Hepatocyte (in vitro differentiated cells): ENCODE measurements at regions not wholly inside any gene's neighbourhood (a gene's known extent, or its start where the extent isn't known, plus 50 kb on each side); places are given as distances from the start of the nearest gene placed in this dataset.
A peak's percentile ranks its signal among the peaks of the same experiment; 100 is the strongest.

Experiments used
- DNase-seq: peaks from one replicate; pipeline ENCODE4 v3.0.0-alpha.2; 2016; ENCODE audit warnings: low spot score
- H2AFZ ChIP-seq: fragments of 200-600 bp; sonication (generic); 2 replicates; pipeline ENCODE4 v1.6.0; 2016; ENCODE audit warnings: antibody characterized with exemption, mild to moderate bottlenecking
- H3K27ac ChIP-seq: fragments of 200-600 bp; sonication (generic); 2 replicates; pipeline ENCODE4 v1.5.1; 2016; ENCODE audit warnings: mild to moderate bottlenecking
- H3K27me3 ChIP-seq: fragments of 200-600 bp; sonication (generic); 2 replicates; pipeline ENCODE4 v1.6.1; 2016
- H3K36me3 ChIP-seq: fragments of 200-600 bp; sonication (generic); replicated peaks from 2 replicates; pipeline ENCODE4 v1.5.1; 2016; ENCODE audit warnings: low read depth; ENCODE audit not compliant: insufficient read depth
- H3K4me1 ChIP-seq: fragments of 200-600 bp; sonication (generic); 2 replicates; pipeline ENCODE4 v1.5.1; 2016; ENCODE audit warnings: mild to moderate bottlenecking, moderate library complexity; ENCODE audit not compliant: insufficient read depth
- H3K4me2 ChIP-seq: fragments of 200-600 bp; sonication (generic); 2 replicates; pipeline ENCODE4 v1.6.0; 2016
- H3K4me3 ChIP-seq: fragments of 200-600 bp; sonication (generic); 2 replicates; pipeline ENCODE4 v1.5.1; 2016; ENCODE audit warnings: mild to moderate bottlenecking
- H3K79me2 ChIP-seq: fragments of 200-600 bp; sonication (generic); 2 replicates; pipeline ENCODE4 v1.6.0; 2017; ENCODE audit warnings: mild to moderate bottlenecking
- H3K9me2 ChIP-seq: fragments of 200-600 bp; sonication (generic); replicated peaks from 2 replicates; pipeline ENCODE4 v1.6.0; 2017; ENCODE audit warnings: mild to moderate bottlenecking; ENCODE audit not compliant: insufficient read depth
- H3K9me3 ChIP-seq: fragments of 200-600 bp; sonication (generic); 2 replicates; pipeline ENCODE4 v1.5.1; 2016; ENCODE audit warnings: low read depth, mild to moderate bottlenecking
- H4K20me1 ChIP-seq: fragments of 200-600 bp; sonication (generic); 2 replicates; pipeline ENCODE4 v1.6.0; 2016; ENCODE audit warnings: mild to moderate bottlenecking; ENCODE audit not compliant: insufficient read depth, poor library complexity, severe bottlenecking
- EZH2 ChIP-seq: fragments of 200-600 bp; sonication (generic); IDR thresholded peaks from 2 replicates; pipeline ENCODE4 v1.6.1; 2016; ENCODE audit warnings: antibody characterized with exemption, mild to moderate bottlenecking, borderline replicate concordance
- EZH2phosphoT487 ChIP-seq: fragments of 200-600 bp; sonication (generic); IDR thresholded peaks from one replicate; pipeline ENCODE4 v1.6.1; 2018; ENCODE audit warnings: antibody characterized with exemption, mild to moderate bottlenecking, low read depth, moderate library complexity; ENCODE audit not compliant: unreplicated experiment, severe bottlenecking
- WGBS: methylation state at CpG from one replicate; pipeline ENCODE4 v1.1.6; 2016; ENCODE audit warnings: low lambda C conversion rate; ENCODE audit errors: missing lambda C conversion rate; 5-methylcytosine and 5-hydroxymethylcytosine counted together
- TF ChIP-seq, protein P1 (sequence below): fragments of 200-600 bp; sonication (generic); IDR thresholded peaks from 2 replicates; pipeline ENCODE4 v1.5.1; 2016; ENCODE audit warnings: antibody characterized with exemption, mild to moderate bottlenecking; ENCODE audit not compliant: poor library complexity

DNA sequence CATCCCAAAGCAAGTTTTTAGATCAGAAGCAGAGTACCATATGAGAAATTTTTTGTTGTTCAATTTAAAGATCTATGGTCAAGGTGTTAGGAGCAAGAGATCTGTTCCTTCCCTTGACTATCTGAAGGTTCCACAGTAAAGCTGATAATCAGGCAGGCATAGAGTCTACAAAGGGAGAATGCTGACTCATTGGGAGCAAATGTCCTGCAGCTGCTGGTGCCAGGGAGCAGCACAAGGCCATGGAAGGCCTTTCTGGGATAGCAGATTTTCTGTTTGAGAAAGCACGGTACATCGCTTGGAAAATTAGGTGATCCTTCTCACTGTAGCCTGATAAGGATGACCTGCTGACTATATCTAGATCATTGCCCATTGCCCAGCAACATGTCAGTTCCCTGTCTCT, 210.1 kb upstream of the C1orf87 start:
- TF ChIP-seq EZH2phosphoT487 (no peak), EZH2 (no peak)
- TF ChIP-seq, protein P1, sequence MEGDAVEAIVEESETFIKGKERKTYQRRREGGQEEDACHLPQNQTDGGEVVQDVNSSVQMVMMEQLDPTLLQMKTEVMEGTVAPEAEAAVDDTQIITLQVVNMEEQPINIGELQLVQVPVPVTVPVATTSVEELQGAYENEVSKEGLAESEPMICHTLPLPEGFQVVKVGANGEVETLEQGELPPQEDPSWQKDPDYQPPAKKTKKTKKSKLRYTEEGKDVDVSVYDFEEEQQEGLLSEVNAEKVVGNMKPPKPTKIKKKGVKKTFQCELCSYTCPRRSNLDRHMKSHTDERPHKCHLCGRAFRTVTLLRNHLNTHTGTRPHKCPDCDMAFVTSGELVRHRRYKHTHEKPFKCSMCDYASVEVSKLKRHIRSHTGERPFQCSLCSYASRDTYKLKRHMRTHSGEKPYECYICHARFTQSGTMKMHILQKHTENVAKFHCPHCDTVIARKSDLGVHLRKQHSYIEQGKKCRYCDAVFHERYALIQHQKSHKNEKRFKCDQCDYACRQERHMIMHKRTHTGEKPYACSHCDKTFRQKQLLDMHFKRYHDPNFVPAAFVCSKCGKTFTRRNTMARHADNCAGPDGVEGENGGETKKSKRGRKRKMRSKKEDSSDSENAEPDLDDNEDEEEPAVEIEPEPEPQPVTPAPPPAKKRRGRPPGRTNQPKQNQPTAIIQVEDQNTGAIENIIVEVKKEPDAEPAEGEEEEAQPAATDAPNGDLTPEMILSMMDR: no peak
- H3K27me3 ChIP-seq: no peaks in the 10 kb centered on the region
- peaks cover 13% of the 10 kb centered on the region for H3K4me1 ChIP-seq
- no peak overlapping the region for H3K27ac ChIP-seq
- no peak overlapping the region for H3K4me3 ChIP-seq
- no peak overlapping the region for H2AFZ ChIP-seq
- no peaks in the 10 kb centered on the region for H4K20me1 ChIP-seq
- H3K9me3 ChIP-seq: no peaks in the 10 kb centered on the region
- H3K4me2 ChIP-seq: no peak overlapping the region
- DNase-seq: peak; percentile 27
- no peaks in the 10 kb centered on the region for H3K36me3 ChIP-seq
- H3K9me2 ChIP-seq: no peaks in the 10 kb centered on the region
- H3K79me2 ChIP-seq: no peaks in the 10 kb centered on the region
- WGBS: 83% methylated on average over 2 of the region's 2 CpGs

DNA sequence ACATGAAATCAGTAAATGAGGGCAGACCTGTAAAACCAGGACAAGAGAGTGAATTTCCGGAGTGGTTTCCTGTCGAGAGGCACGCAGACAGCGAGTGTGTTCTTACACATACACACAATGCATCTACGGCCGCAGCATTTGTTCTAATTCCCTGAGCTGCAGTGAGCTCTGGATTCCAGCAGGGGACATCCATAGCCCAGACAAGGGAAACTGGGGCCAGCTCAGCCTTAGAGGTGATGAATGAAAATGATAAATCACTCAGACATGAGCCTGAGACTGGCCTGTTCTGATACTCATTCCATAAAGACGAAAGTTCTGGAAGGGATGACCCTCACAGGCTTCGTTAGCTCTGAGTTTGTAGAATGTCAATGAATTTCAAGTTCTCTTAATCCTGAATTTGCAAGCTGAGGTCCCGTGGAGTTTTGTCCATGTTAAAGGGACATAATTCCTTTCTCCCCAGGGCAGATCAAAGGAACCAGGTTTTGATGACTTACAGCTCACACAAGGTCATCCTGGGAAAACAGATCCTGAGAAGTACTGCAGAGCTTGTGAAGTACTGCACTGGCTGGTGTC, 207.9 kb upstream of the C1orf87 start:
- Histone ChIP-seq H3K27ac (no peak overlapping the region), H3K27me3 (no peaks in the 10 kb centered on the region), H3K79me2 (no peaks in the 10 kb centered on the region), H3K36me3 (no peaks in the 10 kb centered on the region), H3K4me1 (peaks cover 13% of the 10 kb centered on the region), H3K9me3 (no peaks in the 10 kb centered on the region), H3K9me2 (no peaks in the 10 kb centered on the region), H4K20me1 (no peaks in the 10 kb centered on the region), H2AFZ (no peak overlapping the region), H3K4me2 (peak overlapping the region; percentile 57), H3K4me3 (no peak overlapping the region)
- TF ChIP-seq EZH2phosphoT487 (no peak), EZH2 (no peak)
- TF ChIP-seq, protein P1: peak; percentile 95
- 5% methylated on average over 9 of the region's 9 CpGs for WGBS
- DNase-seq: peak; percentile 85

DNA sequence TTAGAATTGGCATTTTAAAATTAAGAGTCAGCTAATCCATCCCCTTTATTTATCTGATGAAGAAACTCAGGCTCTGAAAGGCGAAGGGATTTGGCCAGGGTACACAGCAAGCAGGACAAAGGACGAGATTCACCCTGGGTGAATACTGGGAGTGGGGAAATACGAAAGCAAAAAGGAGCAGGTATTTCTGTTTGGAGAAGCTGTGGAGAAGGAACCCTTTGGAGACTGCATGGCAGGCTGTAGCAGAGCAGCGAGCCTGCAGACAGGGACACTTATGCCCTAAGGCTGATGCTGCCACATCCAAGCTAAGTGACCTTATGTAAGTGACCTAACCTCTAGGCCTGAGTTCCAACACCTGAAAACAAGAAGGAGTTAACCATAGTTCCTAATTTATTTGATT, 207.2 kb upstream of the C1orf87 start:
- WGBS: 72% methylated on average over 4 of the region's 4 CpGs
- H2AFZ ChIP-seq: no peak overlapping the region
- H3K4me2 ChIP-seq: peak overlapping the region; percentile 57

More for the DNA sequence above, 207.2 kb upstream of the C1orf87 start:
- H3K27me3 ChIP-seq: no peaks in the 10 kb centered on the region
- H3K9me2 ChIP-seq: no peaks in the 10 kb centered on the region
- no peaks in the 10 kb centered on the region for H3K79me2 ChIP-seq
- no peaks in the 10 kb centered on the region for H3K36me3 ChIP-seq
- H3K27ac ChIP-seq: no peak overlapping the region
- TF ChIP-seq EZH2 (no peak), EZH2phosphoT487 (no peak)
- TF ChIP-seq, protein P1: no peak
- H3K4me1 ChIP-seq: peaks cover 13% of the 10 kb centered on the region
- H3K4me3 ChIP-seq: no peak overlapping the region
- no peaks in the 10 kb centered on the region for H3K9me3 ChIP-seq
- no peaks in the 10 kb centered on the region for H4K20me1 ChIP-seq
- DNase-seq: no peak
